SK-N-SH (cell line): ENCODE measurements at regions not wholly inside any gene's neighbourhood (a gene's known extent, or its start where the extent isn't known, plus 50 kb on each side); places are given as distances from the start of the nearest gene placed in this dataset.

Experiments
- CTCF ChIP-seq: fragments of 200-600 bp; sonication (generic); IDR thresholded peaks from 2 replicates; pipeline ENCODE4 v1.6.1; 2017; ENCODE audit warnings: antibody characterized with exemption, mild to moderate bottlenecking, moderate library complexity
- ELF1 ChIP-seq: IDR thresholded peaks from 2 replicates; pipeline ENCODE4 v1.4.0; 2012
- EP300 ChIP-seq, 2 experiments: IDR thresholded peaks; 2 replicates each; pipeline versions ENCODE4 v1.4.0 to v1.6.1; 2012; ENCODE audit warnings: borderline replicate concordance in 1 of 2, low read depth in 1 of 2, low read length in 1 of 2
- FOXM1 ChIP-seq: IDR thresholded peaks from 2 replicates; pipeline ENCODE4 v1.4.0; 2012; ENCODE audit warnings: low read depth, mild to moderate bottlenecking
- NRF1 ChIP-seq: IDR thresholded peaks from 2 replicates; pipeline ENCODE4 v1.6.1; 2012; ENCODE audit warnings: low read depth, mild to moderate bottlenecking, low read length
- POLR2AphosphoS5 ChIP-seq: IDR thresholded peaks from 2 replicates; pipeline ENCODE4 v1.6.1; 2012; ENCODE audit warnings: low read depth, low read length
- REST ChIP-seq: IDR thresholded peaks from 2 replicates; pipeline ENCODE4 v1.6.1; 2012; ENCODE audit warnings: mild to moderate bottlenecking, low read depth, low read length, moderate library complexity
- RFX5 ChIP-seq: IDR thresholded peaks from 2 replicates; pipeline ENCODE4 v1.6.1; 2012; ENCODE audit warnings: mild to moderate bottlenecking, improper control_type of control experiment, low read length
- SIN3A ChIP-seq: IDR thresholded peaks from 2 replicates; pipeline ENCODE4 v1.6.1; 2012; ENCODE audit warnings: low read depth, mild to moderate bottlenecking, low read length, moderate library complexity, borderline replicate concordance
- TAF1 ChIP-seq: IDR thresholded peaks from 2 replicates; pipeline ENCODE4 v1.6.1; 2012; ENCODE audit warnings: low read depth, mild to moderate bottlenecking, low read length, moderate library complexity, borderline replicate concordance
- TCF12 ChIP-seq: IDR thresholded peaks from 2 replicates; pipeline ENCODE4 v1.4.0; 2012
- USF2 ChIP-seq: fragments of 150-350 bp; IDR thresholded peaks from 2 replicates; pipeline ENCODE4 v1.6.1; 2017; ENCODE audit warnings: antibody characterized with exemption, low read length, low read depth, borderline replicate concordance
- YY1 ChIP-seq: IDR thresholded peaks from 2 replicates; pipeline ENCODE4 v1.4.0; 2012; ENCODE audit warnings: low read depth, mild to moderate bottlenecking

GRCh38 chr9:126222363-126222834, 104.2 kb upstream of the MVB12B start:
- TF ChIP-seq POLR2AphosphoS5, result no peak
- no peak for TF ChIP-seq CTCF
- TF ChIP-seq USF2, result no peak
- no peak for TF ChIP-seq REST
- TF ChIP-seq EP300 (IDR thresholded peaks at IDR 0.05; ENCODE audit: borderline replicate concordance in 1 of 2, low read depth in 1 of 2, low read length in 1 of 2), result no peak
- no peak for TF ChIP-seq TCF12
- TF ChIP-seq YY1, result no peak
- TF ChIP-seq SIN3A, result no peak
- no peak for TF ChIP-seq TAF1
- no peak for TF ChIP-seq ELF1
- TF ChIP-seq RFX5, result no peak
- no peak for TF ChIP-seq NRF1
- no peak for TF ChIP-seq FOXM1
